ENCODE measurements at regions not wholly inside any gene's neighbourhood (a gene's known extent, or its start where the extent isn't known, plus 50 kb on each side); places are given as distances from the start of the nearest gene placed in this dataset.

GRCh38 chr3:148601766-148602685 is 95.7 kb upstream of the AGTR1 start:
- no peaks in the 10 kb centered on the region for H3K4me1 ChIP-seq (ENCODE audit: control insufficient read depth, low read depth, low read length)
- H3K36me3 ChIP-seq (ENCODE audit: control insufficient read depth, low read depth, low read length), result no peaks in the 10 kb centered on the region
- H3K27me3 ChIP-seq (ENCODE audit: control insufficient read depth, insufficient read depth, low read length), result no peaks in the 10 kb centered on the region
- H3K4me3 ChIP-seq (ENCODE audit: low read length), result no peak overlapping the region
- no peak overlapping the region for H3K27ac ChIP-seq (ENCODE audit: low read length)
- H3K9me3 ChIP-seq (ENCODE audit: control insufficient read depth, low read depth, low read length), result no peaks in the 10 kb centered on the region
- no peak overlapping the region for H3K9ac ChIP-seq (ENCODE audit: low read length)

- Histone ChIP-seq H3K4me3 (ENCODE audit: low read length) (no peak overlapping the region), H3K9me3 (ENCODE audit: control insufficient read depth, low read depth, low read length) (no peaks in the 10 kb centered on the region), H3K27ac (ENCODE audit: low read length) (no peak overlapping the region)
Measured at GRCh38 chr3:148604270-148605085, 93.2 kb upstream of the AGTR1 start.

DNA sequence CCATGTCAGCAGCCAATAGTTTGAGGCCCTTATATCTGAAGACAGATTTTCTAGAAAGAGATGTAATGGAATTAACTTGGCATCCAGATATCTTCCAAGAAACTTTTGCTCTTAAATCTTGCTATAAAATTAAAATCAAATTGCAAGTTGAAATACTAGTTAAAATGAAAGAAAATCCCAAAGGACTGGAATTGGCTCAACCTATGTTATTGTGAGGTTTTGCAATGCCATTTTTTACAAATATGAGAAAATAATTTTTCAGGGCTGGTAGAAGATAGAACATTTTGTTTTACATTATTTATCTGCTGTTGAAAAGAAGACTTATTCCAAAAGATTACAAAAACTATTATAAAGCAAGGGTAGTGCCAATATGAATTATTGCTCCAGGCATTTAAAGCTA is 92.2 kb upstream of the AGTR1 start:
- Histone ChIP-seq H3K36me3 (ENCODE audit: control insufficient read depth, low read depth, low read length) (no peaks in the 10 kb centered on the region), H3K9ac (ENCODE audit: low read length) (no peak overlapping the region), H3K4me1 (ENCODE audit: control insufficient read depth, low read depth, low read length) (no peaks in the 10 kb centered on the region), H3K4me3 (ENCODE audit: low read length) (no peak overlapping the region), H3K9me3 (ENCODE audit: control insufficient read depth, low read depth, low read length) (no peaks in the 10 kb centered on the region), H3K27ac (ENCODE audit: low read length) (no peak overlapping the region), H3K27me3 (ENCODE audit: control insufficient read depth, insufficient read depth, low read length) (no peaks in the 10 kb centered on the region)

More at GRCh38 chr3:148604270-148605085, 93.2 kb upstream of the AGTR1 start:
- Histone ChIP-seq H3K27me3 (ENCODE audit: control insufficient read depth, insufficient read depth, low read length) (no peaks in the 10 kb centered on the region), H3K4me1 (ENCODE audit: control insufficient read depth, low read depth, low read length) (no peaks in the 10 kb centered on the region), H3K36me3 (ENCODE audit: control insufficient read depth, low read depth, low read length) (no peaks in the 10 kb centered on the region), H3K9ac (ENCODE audit: low read length) (no peak overlapping the region)

GRCh38 chr3:148606979-148607378 is 90.7 kb upstream of the AGTR1 start:
- H3K9me3 ChIP-seq (ENCODE audit: control insufficient read depth, low read depth, low read length), result no peaks in the 10 kb centered on the region
- H3K4me1 ChIP-seq (ENCODE audit: control insufficient read depth, low read depth, low read length), result no peaks in the 10 kb centered on the region
- no peak overlapping the region for H3K27ac ChIP-seq (ENCODE audit: low read length)
- no peak overlapping the region for H3K9ac ChIP-seq (ENCODE audit: low read length)
- no peaks in the 10 kb centered on the region for H3K27me3 ChIP-seq (ENCODE audit: control insufficient read depth, insufficient read depth, low read length)
- H3K36me3 ChIP-seq (ENCODE audit: control insufficient read depth, low read depth, low read length), result no peaks in the 10 kb centered on the region
- no peak overlapping the region for H3K4me3 ChIP-seq (ENCODE audit: low read length)

GRCh38 chr3:148607491-148607890 is 90.2 kb upstream of the AGTR1 start:
- Histone ChIP-seq H3K9me3 (ENCODE audit: control insufficient read depth, low read depth, low read length) (no peaks in the 10 kb centered on the region), H3K9ac (ENCODE audit: low read length) (no peak overlapping the region), H3K36me3 (ENCODE audit: control insufficient read depth, low read depth, low read length) (no peaks in the 10 kb centered on the region), H3K4me1 (ENCODE audit: control insufficient read depth, low read depth, low read length) (no peaks in the 10 kb centered on the region), H3K4me3 (ENCODE audit: low read length) (no peak overlapping the region), H3K27ac (ENCODE audit: low read length) (no peak overlapping the region), H3K27me3 (ENCODE audit: control insufficient read depth, insufficient read depth, low read length) (no peaks in the 10 kb centered on the region)

DNA sequence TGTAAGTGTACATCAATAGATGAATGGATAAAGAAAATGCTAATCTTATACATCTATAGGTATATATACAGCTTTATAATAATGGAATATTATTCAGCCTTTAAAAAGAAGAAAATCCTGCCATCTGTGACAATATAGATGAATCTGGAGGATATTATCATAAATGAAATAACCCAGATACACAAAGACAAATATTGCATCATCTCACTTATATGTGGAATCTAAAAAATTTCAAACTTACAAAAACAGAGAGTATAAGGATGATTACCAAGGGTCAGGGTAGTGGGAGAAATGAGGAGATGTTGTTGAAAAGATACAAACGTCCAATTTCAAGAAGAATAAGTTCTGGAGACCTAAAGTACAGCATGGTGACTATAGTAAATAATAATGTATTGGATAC is 85.4 kb upstream of the AGTR1 start:
- Histone ChIP-seq H3K36me3 (ENCODE audit: control insufficient read depth, low read depth, low read length) (no peaks in the 10 kb centered on the region), H3K27ac (ENCODE audit: low read length) (no peak overlapping the region), H3K9ac (ENCODE audit: low read length) (no peak overlapping the region), H3K4me1 (ENCODE audit: control insufficient read depth, low read depth, low read length) (no peaks in the 10 kb centered on the region), H3K27me3 (ENCODE audit: control insufficient read depth, insufficient read depth, low read length) (no peaks in the 10 kb centered on the region), H3K4me3 (ENCODE audit: low read length) (no peak overlapping the region), H3K9me3 (ENCODE audit: control insufficient read depth, low read depth, low read length) (no peaks in the 10 kb centered on the region)

- Histone ChIP-seq H3K27me3 (ENCODE audit: control insufficient read depth, insufficient read depth, low read length) (no peaks in the 10 kb centered on the region), H3K27ac (ENCODE audit: low read length) (no peak overlapping the region), H3K4me1 (ENCODE audit: control insufficient read depth, low read depth, low read length) (no peaks in the 10 kb centered on the region), H3K36me3 (ENCODE audit: control insufficient read depth, low read depth, low read length) (no peaks in the 10 kb centered on the region), H3K4me3 (ENCODE audit: low read length) (no peak overlapping the region), H3K9ac (ENCODE audit: low read length) (no peak overlapping the region), H3K9me3 (ENCODE audit: control insufficient read depth, low read depth, low read length) (no peaks in the 10 kb centered on the region)
Measured at GRCh38 chr3:148615382-148615781, 82.3 kb upstream of the AGTR1 start.

- Histone ChIP-seq H3K4me3 (ENCODE audit: low read length) (no peak overlapping the region), H3K36me3 (ENCODE audit: control insufficient read depth, low read depth, low read length) (no peaks in the 10 kb centered on the region), H3K9me3 (ENCODE audit: control insufficient read depth, low read depth, low read length) (no peaks in the 10 kb centered on the region), H3K9ac (ENCODE audit: low read length) (no peak overlapping the region), H3K4me1 (ENCODE audit: control insufficient read depth, low read depth, low read length) (no peaks in the 10 kb centered on the region), H3K27me3 (ENCODE audit: control insufficient read depth, insufficient read depth, low read length) (no peaks in the 10 kb centered on the region), H3K27ac (ENCODE audit: low read length) (no peak overlapping the region)
Measured at GRCh38 chr3:148625095-148625736, 72.5 kb upstream of the AGTR1 start.

DNA sequence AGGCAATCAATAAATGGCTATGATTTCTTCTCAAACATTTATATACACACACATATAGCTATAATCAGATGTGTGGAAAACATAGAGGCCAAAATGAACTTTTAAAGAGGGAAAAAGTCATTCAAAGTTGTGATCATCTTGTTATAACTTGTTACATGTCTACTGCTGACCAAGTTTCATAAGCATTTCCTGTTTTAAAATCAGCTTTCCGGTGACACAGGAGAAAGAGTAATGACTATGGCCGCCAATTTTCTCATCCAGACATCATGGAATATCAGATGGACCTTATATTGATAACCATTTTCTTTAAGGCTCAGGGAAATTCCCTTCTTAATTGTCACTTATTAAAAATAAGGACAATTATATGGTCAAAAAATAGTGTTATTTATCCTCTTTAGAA is 71.7 kb upstream of the AGTR1 start:
- H3K27me3 ChIP-seq (ENCODE audit: control insufficient read depth, insufficient read depth, low read length), result no peaks in the 10 kb centered on the region
- no peak overlapping the region for H3K4me3 ChIP-seq (ENCODE audit: low read length)
- H3K36me3 ChIP-seq (ENCODE audit: control insufficient read depth, low read depth, low read length), result no peaks in the 10 kb centered on the region
- H3K9ac ChIP-seq (ENCODE audit: low read length), result no peak overlapping the region
- no peak overlapping the region for H3K27ac ChIP-seq (ENCODE audit: low read length)
- H3K9me3 ChIP-seq (ENCODE audit: control insufficient read depth, low read depth, low read length), result no peaks in the 10 kb centered on the region
- H3K4me1 ChIP-seq (ENCODE audit: control insufficient read depth, low read depth, low read length), result no peaks in the 10 kb centered on the region

GRCh38 chr3:148629006-148629405 is 68.7 kb upstream of the AGTR1 start:
- Histone ChIP-seq H3K4me1 (ENCODE audit: control insufficient read depth, low read depth, low read length) (no peaks in the 10 kb centered on the region), H3K9me3 (ENCODE audit: control insufficient read depth, low read depth, low read length) (no peaks in the 10 kb centered on the region), H3K27ac (ENCODE audit: low read length) (no peak overlapping the region), H3K4me3 (ENCODE audit: low read length) (no peak overlapping the region), H3K27me3 (ENCODE audit: control insufficient read depth, insufficient read depth, low read length) (no peaks in the 10 kb centered on the region), H3K36me3 (ENCODE audit: control insufficient read depth, low read depth, low read length) (no peaks in the 10 kb centered on the region), H3K9ac (ENCODE audit: low read length) (no peak overlapping the region)

DNA sequence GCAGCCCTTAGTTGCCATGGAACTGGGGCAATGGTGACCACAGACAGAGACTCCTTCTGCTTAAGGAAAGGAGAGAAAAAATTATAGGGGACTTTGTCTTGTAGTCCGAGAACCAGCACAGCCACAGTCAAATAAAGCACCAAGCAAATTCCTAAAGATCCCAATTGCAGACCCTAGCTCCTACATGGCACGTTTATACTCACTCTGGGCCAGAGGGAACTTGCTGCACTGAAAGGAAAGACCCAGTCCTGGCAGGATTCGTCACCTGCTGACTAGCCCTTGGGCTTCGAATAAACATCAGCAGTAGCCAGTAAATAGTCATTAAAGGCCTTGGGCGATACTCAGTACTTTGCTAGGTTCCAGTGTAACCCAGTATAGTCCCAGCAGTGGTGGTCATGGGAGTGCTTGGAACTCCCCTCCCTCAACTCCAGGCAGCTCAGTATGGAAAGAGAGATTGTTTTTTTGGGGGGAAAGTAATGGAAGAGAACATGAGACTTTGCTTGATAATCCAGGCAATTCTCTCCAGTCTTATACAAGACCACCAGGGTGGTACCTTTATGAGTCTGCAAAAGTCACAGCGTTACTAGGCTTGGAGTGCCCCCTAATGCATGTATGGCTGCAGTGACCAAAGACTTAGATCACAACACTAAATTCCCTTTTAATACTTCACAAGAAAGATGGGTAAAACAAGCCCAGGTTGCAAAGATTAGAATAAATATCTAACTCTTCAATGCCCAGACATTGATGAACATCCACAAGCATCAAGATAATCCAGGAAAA is 66.4 kb upstream of the AGTR1 start:
- Histone ChIP-seq H3K4me3 (ENCODE audit: low read length) (no peak overlapping the region), H3K36me3 (ENCODE audit: control insufficient read depth, low read depth, low read length) (no peaks in the 10 kb centered on the region), H3K9me3 (ENCODE audit: control insufficient read depth, low read depth, low read length) (no peaks in the 10 kb centered on the region), H3K9ac (ENCODE audit: low read length) (no peak overlapping the region), H3K27ac (ENCODE audit: low read length) (no peak overlapping the region), H3K27me3 (ENCODE audit: control insufficient read depth, insufficient read depth, low read length) (no peaks in the 10 kb centered on the region), H3K4me1 (ENCODE audit: control insufficient read depth, low read depth, low read length) (no peaks in the 10 kb centered on the region)

Measured in iPS-18a (cell line).